H1 (cell line): ENCODE measurements at regions not wholly inside any gene's neighbourhood (a gene's known extent, or its start where the extent isn't known, plus 50 kb on each side); places are given as distances from the start of the nearest gene placed in this dataset.

Source experiments
- CTCF ChIA-PET: fragments of 300-600 bp; sonication (Branson Sonifier 250); formaldehyde crosslinking; loops from one replicate; lab custom pipeline; 2021; ENCODE audit not compliant: partially characterized antibody; lab: Charles Lee
- POLR2A ChIA-PET: fragments of 300-600 bp; sonication (Branson Sonifier 250); formaldehyde crosslinking; loops from one replicate; lab custom pipeline; 2021; ENCODE audit warnings: inconsistent platforms; ENCODE audit not compliant: partially characterized antibody; lab: Charles Lee
- DNase-seq, 2 experiments: peaks; one replicate each; pipeline versions ENCODE4 v3.0.0 to v3.0.0-alpha.2; 2010 to 2022; ENCODE audit warnings: low spot score in 2 of 2, low read depth in 1 of 2, mixed read lengths in 1 of 2
- FAIRE-seq: peaks from 2 replicates; lab custom pipeline; 2011; peaks lifted over from hg19 to GRCh38; lab: Jason Lieb, UNC
- H2AFZ ChIP-seq: 2 replicates; pipeline ENCODE4 v1.8.1; 2012; ENCODE audit warnings: low read length, inconsistent platforms
- H2AK5ac ChIP-seq: 2 replicates; pipeline ENCODE4 v1.6.1; 2013; ENCODE audit warnings: low read depth, low read length
- H2BK120ac ChIP-seq: replicated peaks from 2 replicates; pipeline ENCODE3; 2013; ENCODE audit warnings: low read depth, low read length, inconsistent platforms
- H2BK12ac ChIP-seq: 2 replicates; pipeline ENCODE4 v1.6.1; 2013; ENCODE audit warnings: low read depth, low read length
- H2BK15ac ChIP-seq: 2 replicates; pipeline ENCODE4 v1.6.1; 2013; ENCODE audit warnings: low read length
- H2BK20ac ChIP-seq: 2 replicates; pipeline ENCODE4 v1.6.1; 2013; ENCODE audit warnings: low read length
- H2BK5ac ChIP-seq: 2 replicates; pipeline ENCODE4 v1.6.1; 2013; ENCODE audit warnings: low read depth, low read length
- H3K14ac ChIP-seq: 2 replicates; pipeline ENCODE4 v1.6.1; 2013; ENCODE audit warnings: inconsistent platforms; ENCODE audit not compliant: insufficient read length
- H3K18ac ChIP-seq: 2 replicates; pipeline ENCODE4 v1.6.1; 2013; ENCODE audit warnings: low read length; ENCODE audit errors: extremely low read depth
- H3K23ac ChIP-seq: 2 replicates; pipeline ENCODE4 v1.6.1; 2013; ENCODE audit warnings: inconsistent platforms; ENCODE audit not compliant: insufficient read length
- H3K23me2 ChIP-seq: 2 replicates; pipeline ENCODE4 v1.6.1; 2013; ENCODE audit warnings: low read depth, low read length
- H3K27ac ChIP-seq: 2 replicates; pipeline ENCODE4 v1.6.1; 2011; ENCODE audit warnings: low read depth, low read length, inconsistent platforms
- H3K27me3 ChIP-seq, 4 experiments: replicated peaks in 1 of 4; 1 replicate in 1 of 4; 2 replicates in 3 of 4; pipeline versions ENCODE4 v1.6.1 to v1.8.1; 2011 to 2013; ENCODE audit warnings: low read length in 3 of 4, mild to moderate bottlenecking in 3 of 4, inconsistent platforms in 2 of 4, mixed read lengths in 2 of 4, moderate library complexity in 1 of 4; ENCODE audit not compliant: control insufficient read depth in 3 of 4, insufficient read depth in 3 of 4; ENCODE audit errors: extremely low read depth in 1 of 4
- H3K36me3 ChIP-seq, 4 experiments: 2 replicates each; pipeline versions ENCODE4 v1.6.1 to v1.8.1; 2011 to 2013; ENCODE audit warnings: mild to moderate bottlenecking in 4 of 4, low read length in 3 of 4, moderate library complexity in 2 of 4, control low read depth in 1 of 4, inconsistent platforms in 1 of 4; ENCODE audit not compliant: insufficient read depth in 4 of 4, control insufficient read depth in 2 of 4
- H3K4ac ChIP-seq: replicated peaks from 2 replicates; pipeline ENCODE3; 2013; ENCODE audit warnings: low read length, low read depth, mixed read lengths, inconsistent platforms; ENCODE audit not compliant: insufficient read length
- H3K4me1 ChIP-seq, 4 experiments: replicated peaks in 1 of 4; 1 replicate in 1 of 4; 2 replicates in 3 of 4; pipeline versions ENCODE4 v1.6.1 to v1.8.1; 2011 to 2013; ENCODE audit warnings: low read length in 3 of 4, inconsistent platforms in 2 of 4, mixed read lengths in 1 of 4; ENCODE audit not compliant: insufficient read depth in 4 of 4, control insufficient read depth in 3 of 4
- H3K4me2 ChIP-seq, 2 experiments: 2 replicates each; pipeline versions ENCODE4 v1.6.1 to v1.8.1; 2011 to 2013; ENCODE audit warnings: low read depth in 2 of 2, low read length in 2 of 2, control low read depth in 1 of 2, inconsistent platforms in 1 of 2, mild to moderate bottlenecking in 1 of 2; ENCODE audit not compliant: insufficient read depth in 1 of 2
- H3K4me3 ChIP-seq, 4 experiments: fragments of 200-600, 300-600 bp in 1 of 4; sonication (generic), shearing (Covaris generic), sonication (Bioruptor Twin) in 1 of 4; 2 replicates each; pipeline versions ENCODE4 v1.5.1 to v1.8.1; 2011 to 2016; ENCODE audit warnings: low read length in 4 of 4, low read depth in 3 of 4, control low read depth in 2 of 4, inconsistent platforms in 2 of 4, mild to moderate bottlenecking in 2 of 4, mixed read lengths in 1 of 4, moderate library complexity in 1 of 4; ENCODE audit not compliant: insufficient read depth in 2 of 4; ENCODE audit errors: extremely low read depth in 1 of 4
- H3K56ac ChIP-seq: replicated peaks from 2 replicates; pipeline ENCODE3; 2013; ENCODE audit warnings: low read depth, mild to moderate bottlenecking, mixed read lengths, low read length, inconsistent platforms; ENCODE audit not compliant: insufficient read length
- H3K79me1 ChIP-seq: 2 replicates; pipeline ENCODE4 v1.6.1; 2013; ENCODE audit warnings: low read depth, low read length, control low read depth
- H3K79me2 ChIP-seq, 2 experiments: 2 replicates each; pipeline versions ENCODE4 v1.6.1 to v1.8.1; 2012 to 2013; ENCODE audit warnings: low read length in 2 of 2, mild to moderate bottlenecking in 2 of 2, inconsistent platforms in 1 of 2; ENCODE audit not compliant: insufficient read depth in 2 of 2, control insufficient read depth in 1 of 2
- H3K9ac ChIP-seq, 4 experiments: replicated peaks in 1 of 4; 1 replicate in 1 of 4; 2 replicates in 3 of 4; pipeline versions ENCODE4 v1.6.1 to v1.8.1; 2011 to 2013; ENCODE audit warnings: low read depth in 3 of 4, low read length in 3 of 4, control low read depth in 2 of 4, mild to moderate bottlenecking in 2 of 4, moderate library complexity in 2 of 4, inconsistent platforms in 1 of 4; ENCODE audit errors: extremely low read depth in 1 of 4
- H3K9me3 ChIP-seq, 2 experiments: 2 replicates each; pipeline versions ENCODE4 v1.6.1 to v1.8.1; 2012 to 2013; ENCODE audit warnings: mild to moderate bottlenecking in 2 of 2, moderate library complexity in 2 of 2, control low read depth in 1 of 2, inconsistent platforms in 1 of 2, low read depth in 1 of 2, low read length in 1 of 2, mixed read lengths in 1 of 2; ENCODE audit not compliant: insufficient read depth in 2 of 2
- H4K20me1 ChIP-seq, 2 experiments: replicated peaks in 1 of 2; 2 replicates each; pipeline versions ENCODE3 to v1.8.1; 2011 to 2013; ENCODE audit warnings: inconsistent platforms in 2 of 2, low read length in 2 of 2, mild to moderate bottlenecking in 1 of 2; ENCODE audit not compliant: insufficient read depth in 2 of 2, control insufficient read depth in 1 of 2
- H4K5ac ChIP-seq: 2 replicates; pipeline ENCODE4 v1.6.1; 2013; ENCODE audit warnings: low read length, low read depth, mixed read lengths, inconsistent platforms; ENCODE audit not compliant: insufficient read length
- H4K8ac ChIP-seq: 2 replicates; pipeline ENCODE4 v1.8.0; 2013; ENCODE audit warnings: mild to moderate bottlenecking, moderate library complexity, low read length, inconsistent platforms; ENCODE audit not compliant: insufficient read depth; ENCODE audit errors: extremely low read depth
- H4K91ac ChIP-seq: replicated peaks from 2 replicates; pipeline ENCODE3; 2013; ENCODE audit warnings: low read length, mixed read lengths, inconsistent platforms; ENCODE audit not compliant: insufficient read length
- ASH2L ChIP-seq: fragments of 200-600, 300-600 bp; sonication (generic); IDR thresholded peaks from one replicate; pipeline ENCODE4 v1.7.1; 2017; ENCODE audit warnings: low read length
- BCL11A ChIP-seq, 2 experiments: IDR thresholded peaks; one replicate each; pipeline ENCODE4 v1.6.1; 2011; ENCODE audit warnings: low read depth in 2 of 2, low read length in 2 of 2, mild to moderate bottlenecking in 2 of 2
- CBX8 ChIP-seq: fragments of 300-800, 300-1000 bp; sonication (generic); IDR thresholded peaks from 2 replicates; pipeline ENCODE4 v1.7.1; 2016; ENCODE audit warnings: low read depth, low read length, borderline replicate concordance
- CEBPB ChIP-seq: IDR thresholded peaks from 2 replicates; pipeline ENCODE4 v1.6.1; 2012; ENCODE audit warnings: low read depth, low read length
- CHD2 ChIP-seq: IDR thresholded peaks from 2 replicates; pipeline ENCODE4 v1.6.1; 2012; ENCODE audit warnings: low read length, improper control_type of control experiment
- CREB1 ChIP-seq: IDR thresholded peaks from 2 replicates; pipeline ENCODE4 v1.6.1; 2012; ENCODE audit warnings: inconsistent platforms
- CTBP2 ChIP-seq: IDR thresholded peaks from 2 replicates; pipeline ENCODE4 v1.7.0; 2011; ENCODE audit warnings: borderline replicate concordance, mild to moderate bottlenecking, moderate library complexity, mixed read lengths, low read length; ENCODE audit not compliant: insufficient read depth, insufficient read length
- EZH2 ChIP-seq: fragments of 200-600 bp; sonication (generic); IDR thresholded peaks from 2 replicates; pipeline ENCODE4 v1.7.1; 2012; ENCODE audit warnings: low read depth, mild to moderate bottlenecking, moderate library complexity, low read length, inconsistent platforms; ENCODE audit not compliant: severe bottlenecking
- POLR2AphosphoS5 ChIP-seq: IDR thresholded peaks from 2 replicates; pipeline ENCODE4 v1.6.1; 2011; ENCODE audit warnings: low read depth, low read length
- POU5F1 ChIP-seq: IDR thresholded peaks from 2 replicates; pipeline ENCODE4 v1.6.1; 2011; ENCODE audit warnings: low read depth, mild to moderate bottlenecking, low read length, moderate library complexity
- SIX5 ChIP-seq: IDR thresholded peaks from 2 replicates; pipeline ENCODE4 v1.6.1; 2011; ENCODE audit warnings: mild to moderate bottlenecking, low read depth, low read length
- SP2 ChIP-seq: IDR thresholded peaks from 2 replicates; pipeline ENCODE4 v1.6.1; 2012; ENCODE audit warnings: mild to moderate bottlenecking, low read length, inconsistent platforms
- SRF ChIP-seq: IDR thresholded peaks from 2 replicates; pipeline ENCODE4 v1.6.1; 2011; ENCODE audit warnings: mild to moderate bottlenecking, low read depth, low read length, moderate library complexity
- WGBS, 2 experiments: shearing (Covaris generic) in 1 of 2; methylation state at CpG; one replicate each; pipeline versions ENCODE4 v1.1.6 to v1.1.7; 2013 to 2015; ENCODE audit warnings: low lambda C conversion rate in 2 of 2, mixed read lengths in 2 of 2, inconsistent platforms in 1 of 2, low coverage in 1 of 2, missing lambda C conversion rate in 1 of 2; ENCODE audit not compliant: insufficient replicate concordance in 2 of 2, insufficient coverage in 1 of 2, insufficient read length in 1 of 2; ENCODE audit errors: extremely low coverage in 1 of 2, missing lambda C conversion rate in 1 of 2; 5-methylcytosine and 5-hydroxymethylcytosine counted together
- TF ChIP-seq, protein P1 (sequence below): IDR thresholded peaks from 2 replicates; pipeline ENCODE4 v1.6.1; 2012; ENCODE audit warnings: inconsistent platforms

- ChIA-PET CTCF (no interaction called here), POLR2A (no interaction called here)
- Histone ChIP-seq H3K9me3 (no peaks in the 10 kb centered on the region), H4K8ac (no peak overlapping the region), H3K23ac (no peak overlapping the region), H4K91ac (no peak overlapping the region), H3K4me3 (no peak overlapping the region), H2BK12ac (no peak overlapping the region), H2BK5ac (no peak overlapping the region), H2BK120ac (no peak overlapping the region), H3K9ac (no peak overlapping the region), H2BK15ac (no peak overlapping the region), H3K14ac (no peak overlapping the region), H3K18ac (no peak overlapping the region), H3K56ac (no peak overlapping the region), H3K79me1 (no peaks in the 10 kb centered on the region), H3K4me1 (no peaks in the 10 kb centered on the region), H3K4me2 (no peak overlapping the region), H3K4ac (no peak overlapping the region), H4K20me1 (no peaks in the 10 kb centered on the region), H2BK20ac (no peak overlapping the region), H4K5ac (no peak overlapping the region), H3K27me3 (no peaks in the 10 kb centered on the region), H3K27ac (no peak overlapping the region), H2AK5ac (no peak overlapping the region), H3K36me3 (no peaks in the 10 kb centered on the region), H2AFZ (no peak overlapping the region), H3K79me2 (no peaks in the 10 kb centered on the region), H3K23me2 (no peaks in the 10 kb centered on the region)
- no peak for DNase-seq
- 87% methylated on average over 5 of the region's 5 CpGs; no CpG with 5 or more reads in 1 of the 2 experiments for WGBS, 2 experiments
- FAIRE-seq: no peak
- no peak for TF ChIP-seq CHD2
- TF ChIP-seq EZH2: no peak
- no peak for TF ChIP-seq CTBP2
- no peak for TF ChIP-seq SRF
- no peak for TF ChIP-seq SP2
- no peak for TF ChIP-seq CBX8
- TF ChIP-seq CREB1: no peak
- no peak for TF ChIP-seq BCL11A (IDR thresholded peaks at IDR 0.05; ENCODE audit: low read depth in 2 of 2, low read length in 2 of 2)
- no peak for TF ChIP-seq SIX5
- no peak for TF ChIP-seq CEBPB
- TF ChIP-seq, protein P1, sequence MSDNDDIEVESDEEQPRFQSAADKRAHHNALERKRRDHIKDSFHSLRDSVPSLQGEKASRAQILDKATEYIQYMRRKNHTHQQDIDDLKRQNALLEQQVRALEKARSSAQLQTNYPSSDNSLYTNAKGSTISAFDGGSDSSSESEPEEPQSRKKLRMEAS: no peak
- no peak for TF ChIP-seq POLR2AphosphoS5
- TF ChIP-seq ASH2L: no peak
- no peak for TF ChIP-seq POU5F1
Measured at GRCh38 chr4:152022543-152022942, 261.7 kb upstream of the GATB start.
